Heart left ventricle (tissue), 16 donors: ENCODE measurements at regions not wholly inside any gene's neighbourhood (a gene's known extent, or its start where the extent isn't known, plus 50 kb on each side); places are given as distances from the start of the nearest gene placed in this dataset.
A peak's percentile ranks its signal among the peaks of the same experiment; 100 is the strongest.

Experiments used
- ATAC-seq, 4 donors: fragments of 200-7000 bp; cut with Tn5 transposase; one replicate each; pipeline ENCODE4 v1.9.1; 2020 to 2022; ENCODE audit warnings: moderate library complexity in 4 of 4, mild to moderate bottlenecking in 3 of 4, moderate number of reproducible peaks in 1 of 4
- DNase-seq, 5 donors: peaks; one replicate each; pipeline ENCODE4 v3.0.0-alpha.2; 2020
- H3K27ac ChIP-seq, 12 donors: fragments of 200-600 bp; sonication (generic) in 4 of 12; one replicate each; pipeline versions ENCODE4 v1.5.0 to v1.8.0; 2016 to 2022; ENCODE audit warnings: mild to moderate bottlenecking in 2 of 12
- H3K27me3 ChIP-seq, 9 donors: fragments of 200-600 bp; sonication (generic) in 2 of 9; one replicate each; pipeline versions ENCODE4 v1.5.1 to v1.8.0; 2016 to 2022; ENCODE audit warnings: mild to moderate bottlenecking in 3 of 9
- H3K36me3 ChIP-seq, 9 donors: fragments of 200-600 bp; sonication (generic) in 2 of 9; one replicate each; pipeline versions ENCODE4 v1.5.0 to v1.8.0; 2018 to 2022; ENCODE audit warnings: mild to moderate bottlenecking in 2 of 9
- H3K4me1 ChIP-seq, 12 donors: fragments of 200-600 bp; sonication (generic) in 4 of 12; one replicate each; pipeline versions ENCODE4 v1.5.0 to v1.8.0; 2016 to 2022; ENCODE audit warnings: mild to moderate bottlenecking in 3 of 12
- H3K4me3 ChIP-seq, 12 donors: fragments of 200-600 bp; sonication (generic) in 4 of 12; one replicate each; pipeline versions ENCODE4 v1.5.0 to v1.8.0; 2017 to 2022; ENCODE audit warnings: mild to moderate bottlenecking in 9 of 12, moderate library complexity in 4 of 12
- H3K9me3 ChIP-seq, 12 donors: fragments of 200-600 bp; sonication (generic) in 4 of 12; one replicate each; pipeline versions ENCODE4 v1.5.0 to v1.8.0; 2016 to 2022; ENCODE audit warnings: mild to moderate bottlenecking in 1 of 12
- CTCF ChIP-seq, 12 donors: fragments of 200-600 bp; sonication (generic) in 4 of 12; IDR thresholded peaks; one replicate each; pipeline versions ENCODE4 v1.5.0 to v1.8.0; 2018 to 2022; ENCODE audit warnings: antibody characterized with exemption in 12 of 12, mild to moderate bottlenecking in 5 of 12
- POLR2A ChIP-seq, 2 donors: fragments of 450-650 bp; IDR thresholded peaks; one replicate each; pipeline ENCODE4 v1.6.1; 2017; ENCODE audit warnings: antibody characterized with exemption in 2 of 2, mild to moderate bottlenecking in 2 of 2, moderate library complexity in 2 of 2
- WGBS, 4 donors: extraction: QIAGEN DNeasy Blood & Tissue Kit in 2 of 4; methylation state at CpG; one replicate each; pipeline versions ENCODE4 v1.1.5 to v1.1.7; 2013 to 2018; 5-methylcytosine and 5-hydroxymethylcytosine counted together
- intact Hi-C, 10 donors: fragments of 100-400 bp; cut with DNase I; formaldehyde crosslinking; loops; one replicate each; pipeline versions ENCODE4 v1.11.1 to v1.14.2; 2022
- donor health status: ischemic (EF 13 %, LVEDD 7.1; RV severe dilation, severe dysfunction).
- donor health status: healthy with polysubstance abuse.
- donor health status: DM: no; HTN: yes; CAD: no.
- donor health status: DM: no; HTN: no; CAD: no.
- donor health status: ischemic (EF 25% LVEDD 6.9; RV normal size, moderate dysfunction).
- donor health status: ischemic (EF 25% LVEDD 5.7; RV mildly dilated, moderate dysfunction).
- donor health status: healthy.
- donor health status: DM: yes; HTN: yes; CAD: no.
- donor health status: ischemic (EF 35%, LVEDD 5.7; RV mildly dilated, moderate dysfunction).
- donor health status: nonischemic (EF 11% LVEDD 7.7; RV severe dilation, severe dysfunction).
- donor health status: DM: yes; HTN: yes; CAD: no.
- donor health status: PGD.
- donor health status: ischemic (EF 29% LVEDD 5.4; RV normal size, mild dysfunction).
- donor health status: nonischemic (EF 23%, LVEDD 6.1; RV moderate dilation, normal function).

- intact Hi-C loops = loop anchor here in 4 of 10 donors (5.0 to 10.0 kb wide), 4 partner anchors 361 to 1861 kb away; no protein-coding TSS in a partner anchor
- Histone ChIP-seq H3K9me3 (peaks cover 0 to 5% (median 0%) of the 10 kb centered on the region in 12 donors), H3K4me1 (peaks cover 0 to 9% (median 0%) of the 10 kb centered on the region in 12 donors), H3K27me3 (peaks cover 0 to 5% (median 0%) of the 10 kb centered on the region in 9 donors), H3K4me3 (no peak overlapping the region), H3K27ac (no peak overlapping the region), H3K36me3 (no peaks in the 10 kb centered on the region)
- WGBS, 4 donors = 70 to 86% (median 72%) methylated on average over 4 of the region's 4 CpGs
- DNase-seq (no peak), ATAC-seq (no peak)
- TF ChIP-seq CTCF (IDR thresholded peaks at IDR 0.05) (no peak), POLR2A (IDR thresholded peaks at IDR 0.05) (no peak)
These were observed 272.3 kb upstream of the PKDCC start for GRCh38 chr2:41775366-41776025.

- H3K27me3 ChIP-seq = no peaks in the 10 kb centered on the region
- intact Hi-C loops = loop anchor here (5.0 to 10.0 kb wide), 8 partner anchors 78 to 1868 kb away; no protein-coding TSS in a partner anchor
- no peak overlapping the region for H3K4me3 ChIP-seq
- no peak for TF ChIP-seq POLR2A (IDR thresholded peaks at IDR 0.05)
- TF ChIP-seq CTCF (IDR thresholded peaks at IDR 0.05) = no peak
- ATAC-seq (no peak), DNase-seq (no peak)
- WGBS, 4 donors = 49 to 64% (median 59%) methylated on average over 3 of the region's 3 CpGs
- no peak overlapping the region for H3K27ac ChIP-seq
- no peaks in the 10 kb centered on the region for H3K36me3 ChIP-seq
- H3K9me3 ChIP-seq = peaks cover 0 to 5% (median 0%) of the 10 kb centered on the region in 12 donors
- peaks cover 0 to 12% (median 0%) of the 10 kb centered on the region in 12 donors for H3K4me1 ChIP-seq
These were observed 267.9 kb upstream of the PKDCC start for GRCh38 chr2:41779888-41780287.

- TF ChIP-seq POLR2A (IDR thresholded peaks at IDR 0.05) (no peak), CTCF (IDR thresholded peaks at IDR 0.05) (peak; percentile 70 to 91 (median 84))
- H3K4me1 ChIP-seq = peaks cover 0 to 12% (median 0%) of the 10 kb centered on the region in 12 donors
- ATAC-seq (no peak), DNase-seq (peak in 1 of 5 donors; percentile 18)
- H3K9me3 ChIP-seq = no peaks in the 10 kb centered on the region
- no peaks in the 10 kb centered on the region for H3K27me3 ChIP-seq
- intact Hi-C loops = loop anchor here in 9 of 10 donors (5.0 to 10.0 kb wide), 6 partner anchors 80 to 1870 kb away; no protein-coding TSS in a partner anchor
- 29 to 39% (median 34%) methylated on average over 6 of the region's 6 CpGs for WGBS, 4 donors
- H3K4me3 ChIP-seq = no peak overlapping the region
- H3K27ac ChIP-seq = no peak overlapping the region
- no peaks in the 10 kb centered on the region for H3K36me3 ChIP-seq
These were observed 265.3 kb upstream of the PKDCC start for GRCh38 chr2:41782306-41783158.

- intact Hi-C loops = loop anchor here in 9 of 10 donors (5.0 to 10.0 kb wide), 6 partner anchors 82 to 1872 kb away; no protein-coding TSS in a partner anchor
- 75 to 91% (median 76%) methylated on average over 4 to 6 of the region's 6 CpGs for WGBS, 4 donors
- peak in 1 of 4 donors; percentile 20 for ATAC-seq
These were observed 263.3 kb upstream of the PKDCC start for GRCh38 chr2:41784496-41784895.

More at GRCh38 chr2:41784496-41784895, 263.3 kb upstream of the PKDCC start:
- Histone ChIP-seq H3K4me1 (peaks cover 0 to 12% (median 0%) of the 10 kb centered on the region in 12 donors), H3K4me3 (no peak overlapping the region), H3K9me3 (no peaks in the 10 kb centered on the region), H3K27ac (no peak overlapping the region), H3K27me3 (no peaks in the 10 kb centered on the region), H3K36me3 (no peaks in the 10 kb centered on the region)
- no peak for TF ChIP-seq POLR2A (IDR thresholded peaks at IDR 0.05)
- no peak for DNase-seq
